B cell (primary cell): ENCODE measurements at regions not wholly inside any gene's neighbourhood (a gene's known extent, or its start where the extent isn't known, plus 50 kb on each side); places are given as distances from the start of the nearest gene placed in this dataset.

Experiments used
- ATAC-seq: fragments of 200-7000 bp; cut with Tn5 transposase; one replicate; pipeline ENCODE4 v1.10.0; 2021; ENCODE audit warnings: low read depth, mild to moderate bottlenecking, moderate number of reproducible peaks, moderate library complexity
- CTCF ChIA-PET: fragments of 350-600 bp; sonication (Branson Sonifier 250); formaldehyde crosslinking; loops from one replicate; lab custom pipeline; 2021; ENCODE audit warnings: antibody characterized with exemption, inconsistent platforms; lab: Charles Lee
- POLR2A ChIA-PET: fragments of 350-600 bp; sonication (Branson Sonifier 250); formaldehyde crosslinking; loops from one replicate; lab custom pipeline; 2021; ENCODE audit warnings: antibody characterized with exemption; lab: Charles Lee
- DNase-seq: peaks from one replicate; pipeline ENCODE4 v3.0.0; 2013
- H2AFZ ChIP-seq: 2 replicates; pipeline ENCODE4 v1.6.1; 2012; ENCODE audit warnings: mild to moderate bottlenecking, low read depth, low read length; ENCODE audit not compliant: insufficient read depth, poor library complexity, severe bottlenecking
- H3K27ac ChIP-seq, 2 donors: 1 replicate in 1 of 2; 2 replicates in 1 of 2; pipeline ENCODE4 v1.5.1; 2012 to 2013; ENCODE audit warnings: low read length in 2 of 2, mild to moderate bottlenecking in 2 of 2, moderate library complexity in 1 of 2
- H3K27me3 ChIP-seq, 4 experiments: fragments of 200-600 bp in 1 of 4; sonication (generic) in 1 of 4; replicated peaks in 1 of 4; 1 replicate in 2 of 4; 2 replicates in 2 of 4; pipeline versions ENCODE4 v1.6.1 to v1.7.0; 2013 to 2016; ENCODE audit warnings: low read length in 3 of 4, mild to moderate bottlenecking in 2 of 4, mixed read lengths in 1 of 4, moderate library complexity in 1 of 4; ENCODE audit not compliant: insufficient read depth in 4 of 4, control insufficient read depth in 3 of 4; ENCODE audit errors: control extremely low read depth in 1 of 4
- H3K36me3 ChIP-seq, 2 experiments: replicated peaks in 1 of 2; 1 replicate in 1 of 2; 2 replicates in 1 of 2; pipeline versions ENCODE4 v1.6.1 to v1.7.1; 2013; ENCODE audit warnings: low read length in 1 of 2; ENCODE audit not compliant: insufficient read depth in 2 of 2, control insufficient read depth in 1 of 2; ENCODE audit errors: control extremely low read depth in 1 of 2, extremely low read depth in 1 of 2
- H3K4me1 ChIP-seq, 2 donors: fragments of 200-600 bp in 1 of 2; sonication (generic) in 1 of 2; 1 replicate in 1 of 2; 2 replicates in 1 of 2; pipeline versions ENCODE4 v1.5.1 to v1.6.1; 2013 to 2017; ENCODE audit warnings: low read length in 2 of 2; ENCODE audit not compliant: control insufficient read depth in 2 of 2, insufficient read depth in 2 of 2
- H3K4me2 ChIP-seq: replicated peaks from 2 replicates; pipeline ENCODE3; 2012; ENCODE audit warnings: mild to moderate bottlenecking, low read depth, low read length; ENCODE audit not compliant: poor library complexity, severe bottlenecking
- H3K4me3 ChIP-seq, 5 experiments: fragments of 200-600 bp in 1 of 5; sonication (generic) in 1 of 5; 1 replicate in 3 of 5; 2 replicates in 2 of 5; pipeline versions ENCODE4 v1.5.1 to v1.7.0; 2011 to 2016; ENCODE audit warnings: low read length in 4 of 5, mild to moderate bottlenecking in 4 of 5, low read depth in 2 of 5, control low read depth in 1 of 5, moderate library complexity in 1 of 5; ENCODE audit not compliant: insufficient read depth in 1 of 5; ENCODE audit errors: control extremely low read depth in 1 of 5, extremely low read depth in 1 of 5
- H3K79me2 ChIP-seq: fragments of 200-600 bp; sonication (generic); one replicate; pipeline ENCODE4 v1.6.0; 2016; ENCODE audit warnings: low read length; ENCODE audit not compliant: control insufficient read depth, insufficient read depth
- H3K9ac ChIP-seq: fragments of 200-600 bp; sonication (generic); 2 replicates; pipeline ENCODE4 v1.6.1; 2017; ENCODE audit warnings: mild to moderate bottlenecking, low read length, moderate library complexity
- H3K9me3 ChIP-seq, 3 donors: one replicate each; pipeline versions ENCODE4 v1.6.1 to v1.7.1; 2013; ENCODE audit warnings: low read length in 2 of 3; ENCODE audit not compliant: control insufficient read depth in 2 of 3, insufficient read depth in 1 of 3; ENCODE audit errors: control extremely low read depth in 1 of 3
- H4K20me1 ChIP-seq: 2 replicates; pipeline ENCODE4 v1.6.0; 2012; ENCODE audit warnings: mild to moderate bottlenecking, low read length; ENCODE audit not compliant: insufficient read depth, control insufficient read depth, poor library complexity, severe bottlenecking
- H3K27ac Mint-ChIP-seq: one replicate; pipeline ENCODE4 v1.8.0; 2021; ENCODE audit warnings: mixed read lengths
- H3K27me3 Mint-ChIP-seq: one replicate; pipeline ENCODE4 v1.8.0; 2021; ENCODE audit warnings: mixed read lengths
- H3K4me1 Mint-ChIP-seq: one replicate; pipeline ENCODE4 v1.8.0; 2021; ENCODE audit warnings: mixed read lengths
- H3K4me3 Mint-ChIP-seq: one replicate; pipeline ENCODE4 v1.8.0; 2021; ENCODE audit warnings: mixed read lengths
- H3K9me3 Mint-ChIP-seq: one replicate; pipeline ENCODE4 v1.8.0; 2022; ENCODE audit warnings: mixed read lengths; ENCODE audit not compliant: insufficient read depth
- EZH2 ChIP-seq: IDR thresholded peaks from 2 replicates; pipeline ENCODE4 v1.6.1; 2012; ENCODE audit warnings: borderline replicate concordance, low read depth, mild to moderate bottlenecking, moderate library complexity, low read length; ENCODE audit not compliant: insufficient read depth, poor library complexity, severe bottlenecking
- WGBS: methylation state at CpG from one replicate; pipeline ENCODE4 v1.1.5; 2013; ENCODE audit warnings: missing lambda C conversion rate; ENCODE audit not compliant: insufficient coverage; 5-methylcytosine and 5-hydroxymethylcytosine counted together
- intact Hi-C: fragments of 100-400 bp; cut with micrococcal nuclease; formaldehyde crosslinking; loops from one replicate; pipeline ENCODE4 v1.10.0; 2022
- TF ChIP-seq, protein P1 (sequence below): fragments of 200-600 bp; IDR thresholded peaks from one replicate; pipeline ENCODE4 v1.8.0; 2022; ENCODE audit warnings: antibody characterized with exemption, mild to moderate bottlenecking

DNA sequence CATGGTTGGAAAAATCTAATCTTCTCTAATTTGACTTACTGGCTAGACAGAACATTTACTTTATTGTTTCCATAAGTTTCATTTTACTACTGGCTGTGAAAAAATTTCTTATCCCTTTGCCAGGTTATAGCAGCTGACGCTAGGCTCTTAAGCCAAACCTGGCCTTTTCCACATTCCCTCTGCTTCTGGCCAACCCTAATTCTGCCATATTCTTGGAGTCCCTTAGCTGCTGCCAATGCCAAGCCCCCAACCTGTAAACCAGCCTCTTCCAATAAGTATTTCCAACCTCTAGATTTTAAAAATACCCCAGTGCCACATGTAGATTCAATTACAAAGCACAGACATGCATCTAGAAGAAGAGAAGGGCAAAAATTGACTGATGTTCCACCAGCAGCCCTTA lies 452.3 kb upstream of the MEX3C start:
- Histone ChIP-seq H4K20me1 (no peaks in the 10 kb centered on the region), H3K4me1 (no peaks in the 10 kb centered on the region), H3K27me3 (no peaks in the 10 kb centered on the region), H2AFZ (no peak overlapping the region), H3K4me3 (no peak overlapping the region), H3K4me2 (no peak overlapping the region), H3K27ac (no peak overlapping the region), H3K79me2 (no peaks in the 10 kb centered on the region), H3K9me3 (no peaks in the 10 kb centered on the region), H3K36me3 (no peaks in the 10 kb centered on the region), H3K9ac (no peak overlapping the region)
- ChIA-PET POLR2A (no interaction called here), CTCF (no interaction called here)
- Mint-ChIP-seq H3K4me3 (no peak overlapping the region), H3K27ac (no peak overlapping the region), H3K9me3 (no peaks in the 10 kb centered on the region), H3K27me3 (peaks cover 3% of the 10 kb centered on the region), H3K4me1 (peaks cover 2% of the 10 kb centered on the region)
- TF ChIP-seq, protein P1, sequence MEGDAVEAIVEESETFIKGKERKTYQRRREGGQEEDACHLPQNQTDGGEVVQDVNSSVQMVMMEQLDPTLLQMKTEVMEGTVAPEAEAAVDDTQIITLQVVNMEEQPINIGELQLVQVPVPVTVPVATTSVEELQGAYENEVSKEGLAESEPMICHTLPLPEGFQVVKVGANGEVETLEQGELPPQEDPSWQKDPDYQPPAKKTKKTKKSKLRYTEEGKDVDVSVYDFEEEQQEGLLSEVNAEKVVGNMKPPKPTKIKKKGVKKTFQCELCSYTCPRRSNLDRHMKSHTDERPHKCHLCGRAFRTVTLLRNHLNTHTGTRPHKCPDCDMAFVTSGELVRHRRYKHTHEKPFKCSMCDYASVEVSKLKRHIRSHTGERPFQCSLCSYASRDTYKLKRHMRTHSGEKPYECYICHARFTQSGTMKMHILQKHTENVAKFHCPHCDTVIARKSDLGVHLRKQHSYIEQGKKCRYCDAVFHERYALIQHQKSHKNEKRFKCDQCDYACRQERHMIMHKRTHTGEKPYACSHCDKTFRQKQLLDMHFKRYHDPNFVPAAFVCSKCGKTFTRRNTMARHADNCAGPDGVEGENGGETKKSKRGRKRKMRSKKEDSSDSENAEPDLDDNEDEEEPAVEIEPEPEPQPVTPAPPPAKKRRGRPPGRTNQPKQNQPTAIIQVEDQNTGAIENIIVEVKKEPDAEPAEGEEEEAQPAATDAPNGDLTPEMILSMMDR = no peak
- TF ChIP-seq EZH2 = no peak
- no peak for ATAC-seq
- DNase-seq = no peak
- intact Hi-C loops = no loop called here
- 94% methylated on average over 1 of the region's 1 CpG for WGBS

DNA sequence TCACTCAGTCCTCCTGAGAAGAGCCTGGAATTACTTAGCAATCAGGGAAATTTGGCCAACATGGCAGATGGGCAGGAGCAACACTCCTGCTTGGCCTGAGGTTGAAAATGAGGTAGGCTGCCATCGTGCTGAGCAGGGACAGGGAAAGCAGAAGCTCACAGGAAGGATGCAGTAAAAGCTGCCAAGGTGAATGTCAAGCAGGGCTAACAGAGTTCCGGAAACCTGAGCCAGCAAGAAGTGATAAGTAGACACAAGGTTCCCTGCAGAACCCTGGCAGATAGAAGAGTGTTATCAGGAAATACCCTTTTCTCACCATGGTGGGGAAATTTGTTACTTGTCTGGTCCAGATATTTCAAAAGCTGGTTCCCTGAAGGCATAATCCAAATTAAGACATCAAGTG lies 454.3 kb upstream of the MEX3C start:
- Histone ChIP-seq H3K27me3 (no peaks in the 10 kb centered on the region), H3K4me2 (no peak overlapping the region), H3K4me1 (no peaks in the 10 kb centered on the region), H4K20me1 (no peaks in the 10 kb centered on the region), H3K9me3 (no peaks in the 10 kb centered on the region), H3K9ac (no peak overlapping the region), H3K79me2 (no peaks in the 10 kb centered on the region), H3K27ac (no peak overlapping the region), H2AFZ (no peak overlapping the region), H3K4me3 (no peak overlapping the region), H3K36me3 (no peaks in the 10 kb centered on the region)
- no peak for TF ChIP-seq EZH2
- TF ChIP-seq, protein P1 = no peak
- 83% methylated on average over 2 of the region's 2 CpGs for WGBS
- CTCF ChIA-PET = no interaction called here
- H3K4me1 Mint-ChIP-seq = peaks cover 11% of the 10 kb centered on the region
- intact Hi-C loops = no loop called here
- POLR2A ChIA-PET = no interaction called here
- no peak overlapping the region for H3K27ac Mint-ChIP-seq
- ATAC-seq = no peak
- H3K27me3 Mint-ChIP-seq = peaks cover 8% of the 10 kb centered on the region
- no peaks in the 10 kb centered on the region for H3K9me3 Mint-ChIP-seq
- no peak for DNase-seq
- H3K4me3 Mint-ChIP-seq = no peak overlapping the region
